Smooth muscle cell (in vitro differentiated cells): ENCODE measurements at regions not wholly inside any gene's neighbourhood (a gene's known extent, or its start where the extent isn't known, plus 50 kb on each side); places are given as distances from the start of the nearest gene placed in this dataset.

Source experiments
- DNase-seq: peaks from one replicate; lab custom pipeline; 2025; ENCODE audit not compliant: unreplicated experiment; lab: John Stamatoyannopoulos, UW
- H2AFZ ChIP-seq: fragments of 200-600 bp; sonication (generic); 2 replicates; pipeline ENCODE4 v1.6.0; 2016; ENCODE audit warnings: antibody characterized with exemption, low read depth, mild to moderate bottlenecking
- H3F3A ChIP-seq: fragments of 200-600 bp; sonication (generic); 2 replicates; pipeline ENCODE4 v1.6.0; 2017; ENCODE audit warnings: antibody characterized with exemption, low read depth
- H3K27ac ChIP-seq: fragments of 200-600 bp; sonication (generic); 2 replicates; pipeline ENCODE4 v1.5.1; 2016; ENCODE audit warnings: low read depth, mild to moderate bottlenecking
- H3K27me3 ChIP-seq: fragments of 200-600 bp; sonication (generic); 2 replicates; pipeline ENCODE4 v1.6.1; 2016; ENCODE audit warnings: low read depth, mild to moderate bottlenecking
- H3K36me3 ChIP-seq: fragments of 200-600 bp; sonication (generic); 2 replicates; pipeline ENCODE4 v1.5.1; 2016; ENCODE audit warnings: low read depth
- H3K4me1 ChIP-seq: fragments of 200-600 bp; sonication (generic); 2 replicates; pipeline ENCODE4 v1.5.1; 2016; ENCODE audit warnings: low read depth
- H3K4me2 ChIP-seq: fragments of 200-600 bp; sonication (generic); 2 replicates; pipeline ENCODE4 v1.6.0; 2016; ENCODE audit warnings: mild to moderate bottlenecking
- H3K4me3 ChIP-seq: fragments of 200-600 bp; sonication (generic); 2 replicates; pipeline ENCODE4 v1.5.1; 2016; ENCODE audit warnings: mild to moderate bottlenecking
- H3K79me2 ChIP-seq: fragments of 200-600 bp; sonication (generic); 2 replicates; pipeline ENCODE4 v1.6.0; 2016; ENCODE audit warnings: low read depth, mild to moderate bottlenecking
- H3K9ac ChIP-seq: fragments of 200-600 bp; sonication (generic); 2 replicates; pipeline ENCODE4 v1.6.0; 2016; ENCODE audit warnings: low read depth
- H3K9me3 ChIP-seq: fragments of 200-600 bp; sonication (generic); replicated peaks from 2 replicates; pipeline ENCODE4 v1.5.1; 2016; ENCODE audit warnings: low read depth
- H4K20me1 ChIP-seq: fragments of 200-600 bp; sonication (generic); 2 replicates; pipeline ENCODE4 v1.6.0; 2016; ENCODE audit warnings: low read depth
- WGBS: methylation state at CpG from one replicate; pipeline ENCODE4 v1.1.7; 2016; ENCODE audit warnings: low lambda C conversion rate; 5-methylcytosine and 5-hydroxymethylcytosine counted together
- TF ChIP-seq, protein P1 (sequence below): fragments of 200-600 bp; sonication (generic); IDR thresholded peaks from 2 replicates; pipeline ENCODE4 v1.5.1; 2017; ENCODE audit warnings: borderline replicate concordance, mild to moderate bottlenecking, antibody characterized with exemption; ENCODE audit not compliant: insufficient read depth, poor library complexity, severe bottlenecking

- Histone ChIP-seq H3K4me3 (no peak overlapping the region), H3K9me3 (no peaks in the 10 kb centered on the region), H3K36me3 (no peaks in the 10 kb centered on the region), H3K79me2 (no peaks in the 10 kb centered on the region), H3K27me3 (peaks cover 5% of the 10 kb centered on the region), H3K4me1 (peaks cover 5% of the 10 kb centered on the region), H2AFZ (no peak overlapping the region), H3F3A (no peaks in the 10 kb centered on the region), H3K9ac (no peak overlapping the region), H3K27ac (no peak overlapping the region), H3K4me2 (no peak overlapping the region), H4K20me1 (no peaks in the 10 kb centered on the region)
- TF ChIP-seq, protein P1, sequence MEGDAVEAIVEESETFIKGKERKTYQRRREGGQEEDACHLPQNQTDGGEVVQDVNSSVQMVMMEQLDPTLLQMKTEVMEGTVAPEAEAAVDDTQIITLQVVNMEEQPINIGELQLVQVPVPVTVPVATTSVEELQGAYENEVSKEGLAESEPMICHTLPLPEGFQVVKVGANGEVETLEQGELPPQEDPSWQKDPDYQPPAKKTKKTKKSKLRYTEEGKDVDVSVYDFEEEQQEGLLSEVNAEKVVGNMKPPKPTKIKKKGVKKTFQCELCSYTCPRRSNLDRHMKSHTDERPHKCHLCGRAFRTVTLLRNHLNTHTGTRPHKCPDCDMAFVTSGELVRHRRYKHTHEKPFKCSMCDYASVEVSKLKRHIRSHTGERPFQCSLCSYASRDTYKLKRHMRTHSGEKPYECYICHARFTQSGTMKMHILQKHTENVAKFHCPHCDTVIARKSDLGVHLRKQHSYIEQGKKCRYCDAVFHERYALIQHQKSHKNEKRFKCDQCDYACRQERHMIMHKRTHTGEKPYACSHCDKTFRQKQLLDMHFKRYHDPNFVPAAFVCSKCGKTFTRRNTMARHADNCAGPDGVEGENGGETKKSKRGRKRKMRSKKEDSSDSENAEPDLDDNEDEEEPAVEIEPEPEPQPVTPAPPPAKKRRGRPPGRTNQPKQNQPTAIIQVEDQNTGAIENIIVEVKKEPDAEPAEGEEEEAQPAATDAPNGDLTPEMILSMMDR, result no peak
- no peak for DNase-seq
- WGBS, result 58% methylated on average over 6 of the region's 6 CpGs
Measured at GRCh38 chr7:51455948-51456347, 139.3 kb upstream of the COBL start.

DNA sequence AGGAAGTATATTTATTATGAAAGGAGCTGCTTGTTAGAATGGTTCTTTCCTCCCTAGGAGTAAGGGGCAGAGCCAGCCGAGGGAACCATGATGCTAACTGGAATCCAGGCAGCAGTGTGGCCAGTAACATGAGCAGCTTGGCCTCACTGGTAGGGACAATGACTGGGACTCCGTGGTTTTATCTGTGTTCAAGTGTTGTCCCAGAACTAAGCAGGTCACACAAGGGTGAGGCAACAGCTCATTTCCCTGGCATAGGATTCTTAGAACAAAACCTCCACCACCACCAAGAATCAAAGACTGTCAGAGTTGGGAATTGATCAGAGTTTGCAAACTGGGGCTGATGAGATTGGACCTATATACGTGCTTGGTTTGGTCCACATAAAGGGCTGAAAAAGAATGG, 138.9 kb upstream of the COBL start:
- no peak overlapping the region for H2AFZ ChIP-seq
- no peak overlapping the region for H3K9ac ChIP-seq
- H3K4me2 ChIP-seq, result no peak overlapping the region
- TF ChIP-seq, protein P1, result no peak
- no peak overlapping the region for H3K27ac ChIP-seq
- H3K79me2 ChIP-seq, result no peaks in the 10 kb centered on the region
- DNase-seq, result no peak
- no peaks in the 10 kb centered on the region for H3K9me3 ChIP-seq
- H3K4me1 ChIP-seq, result peaks cover 5% of the 10 kb centered on the region
- WGBS, result 83% methylated on average over 3 of the region's 3 CpGs
- H3K36me3 ChIP-seq, result no peaks in the 10 kb centered on the region
- H3K4me3 ChIP-seq, result no peak overlapping the region
- H3K27me3 ChIP-seq, result peaks cover 5% of the 10 kb centered on the region
- H4K20me1 ChIP-seq, result no peaks in the 10 kb centered on the region
- H3F3A ChIP-seq, result no peaks in the 10 kb centered on the region

GRCh38 chr7:51455086-51455485, 138.5 kb upstream of the COBL start:
- no peaks in the 10 kb centered on the region for H3F3A ChIP-seq
- H2AFZ ChIP-seq, result no peak overlapping the region
- WGBS, result 64% methylated on average over 3 of the region's 3 CpGs
- H3K9ac ChIP-seq, result no peak overlapping the region
- TF ChIP-seq, protein P1, result no peak
- H3K79me2 ChIP-seq, result no peaks in the 10 kb centered on the region
- H3K9me3 ChIP-seq, result no peaks in the 10 kb centered on the region
- no peak overlapping the region for H3K27ac ChIP-seq
- H4K20me1 ChIP-seq, result no peaks in the 10 kb centered on the region
- no peak overlapping the region for H3K4me2 ChIP-seq
- no peaks in the 10 kb centered on the region for H3K36me3 ChIP-seq
- DNase-seq, result no peak
- H3K27me3 ChIP-seq, result peaks cover 5% of the 10 kb centered on the region
- no peak overlapping the region for H3K4me3 ChIP-seq
- H3K4me1 ChIP-seq, result peaks cover 5% of the 10 kb centered on the region

DNA sequence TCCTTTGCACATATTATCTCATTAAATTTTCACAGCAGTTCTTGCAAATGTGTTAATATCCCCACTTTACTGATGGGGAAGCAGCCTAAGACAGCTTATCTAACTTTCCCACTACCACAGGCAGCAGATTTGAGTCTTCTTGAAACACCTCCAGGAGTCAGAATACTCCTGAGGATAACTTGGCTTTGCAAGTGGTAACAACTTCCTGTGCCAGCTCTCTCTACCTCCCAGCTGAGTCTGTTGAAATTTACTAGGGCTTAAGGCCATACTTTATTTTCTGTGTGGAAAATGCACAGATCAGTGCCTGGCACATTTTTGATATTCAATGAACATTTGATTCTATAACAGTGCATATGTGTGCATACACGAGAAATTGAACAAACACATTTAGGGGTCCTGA, 136.1 kb upstream of the COBL start:
- TF ChIP-seq, protein P1, result no peak
- Histone ChIP-seq H3K36me3 (no peaks in the 10 kb centered on the region), H3K27me3 (peaks cover 5% of the 10 kb centered on the region), H3K4me3 (no peak overlapping the region), H3K27ac (no peak overlapping the region), H3K4me1 (peaks cover 5% of the 10 kb centered on the region), H3K4me2 (no peak overlapping the region), H3K9ac (no peak overlapping the region), H3K9me3 (no peaks in the 10 kb centered on the region), H2AFZ (no peak overlapping the region), H3F3A (no peaks in the 10 kb centered on the region), H4K20me1 (no peaks in the 10 kb centered on the region), H3K79me2 (no peaks in the 10 kb centered on the region)
- WGBS, result 96% methylated on average over 1 of the region's 1 CpG
- no peak for DNase-seq
